GM18951 (cell line): ENCODE measurements at regions not wholly inside any gene's neighbourhood (a gene's known extent, or its start where the extent isn't known, plus 50 kb on each side); places are given as distances from the start of the nearest gene placed in this dataset.
"Not testable (repeated sequence)": the region's sequence is repeated elsewhere in the genome, so short reads cannot be mapped to it uniquely, and the experiment has no call there.

Experiments
- POLR2A ChIP-seq: IDR thresholded peaks from 4 replicates; pipeline ENCODE4 v1.6.1; 2011; ENCODE audit warnings: mild to moderate bottlenecking; ENCODE audit not compliant: insufficient read length, insufficient read depth; ENCODE audit errors: extremely low read depth
- in situ Hi-C: fragments of 300-500 bp; cut with MboI; formaldehyde crosslinking; loops from one replicate; pipeline ENCODE4 v1.12.0; 2022; ENCODE audit warnings: low sequenced_read_pairs, mixed read lengths, inconsistent platforms; ENCODE audit not compliant: unreplicated experiment

- in situ Hi-C loops = no loop called here
- TF ChIP-seq POLR2A = no peak
These were observed 379.4 kb downstream of the ZNF674 start for GRCh38 chrX:46165866-46166265.

- in situ Hi-C loops = no loop called here
- no peak for TF ChIP-seq POLR2A
These were observed 379.8 kb downstream of the ZNF674 start for GRCh38 chrX:46165411-46165810.

GRCh38 chrX:46152756-46153155 lies 392.5 kb downstream of the ZNF674 start:
- no peak for TF ChIP-seq POLR2A
- in situ Hi-C loops = no loop called here

- in situ Hi-C loops = not testable (repeated sequence)
These were observed 393.9 kb downstream of the ZNF674 start for GRCh38 chrX:46151332-46151731.

- in situ Hi-C loops = no loop called here
- TF ChIP-seq POLR2A = no peak
These were observed 400.7 kb downstream of the ZNF674 start for GRCh38 chrX:46144566-46144965.

GRCh38 chrX:46140272-46140671 lies 404.9 kb downstream of the ZNF674 start:
- no peak for TF ChIP-seq POLR2A
- in situ Hi-C loops = no loop called here

GRCh38 chrX:46130247-46130646 lies 415.0 kb downstream of the ZNF674 start:
- in situ Hi-C loops = no loop called here

GRCh38 chrX:46125111-46125510 lies 420.1 kb downstream of the ZNF674 start:
- no peak for TF ChIP-seq POLR2A
- in situ Hi-C loops = no loop called here

More at GRCh38 chrX:46130247-46130646, 415.0 kb downstream of the ZNF674 start:
- TF ChIP-seq POLR2A = no peak

GRCh38 chrX:46117234-46117633 lies 428.0 kb downstream of the ZNF674 start:
- no peak for TF ChIP-seq POLR2A
- in situ Hi-C loops = no loop called here

- in situ Hi-C loops = not testable (repeated sequence)
These were observed 457.9 kb downstream of the ZNF674 start for GRCh38 chrX:46087310-46087709.

GRCh38 chrX:46080121-46080520 lies 465.1 kb downstream of the ZNF674 start:
- in situ Hi-C loops = not testable (repeated sequence)

- in situ Hi-C loops = no loop called here
- TF ChIP-seq POLR2A = no peak
These were observed 472.4 kb downstream of the ZNF674 start for GRCh38 chrX:46072791-46073190.

- TF ChIP-seq POLR2A = no peak
- in situ Hi-C loops = no loop called here
These were observed 472.8 kb downstream of the ZNF674 start for GRCh38 chrX:46072372-46072771.

- TF ChIP-seq POLR2A = no peak
- in situ Hi-C loops = no loop called here
These were observed 474.8 kb downstream of the ZNF674 start for GRCh38 chrX:46070421-46070820.

GRCh38 chrX:46059316-46059715 lies 485.9 kb downstream of the ZNF674 start:
- in situ Hi-C loops = no loop called here

More at GRCh38 chrX:46059316-46059715, 485.9 kb downstream of the ZNF674 start:
- TF ChIP-seq POLR2A = no peak
